HG03066 (cell line): ENCODE measurements at regions not wholly inside any gene's neighbourhood (a gene's known extent, or its start where the extent isn't known, plus 50 kb on each side); places are given as distances from the start of the nearest gene placed in this dataset.

Experiments used
- ATAC-seq: cut with Tn5 transposase; IDR thresholded peaks from one replicate; pipeline ENCODE4 v1.9.1; 2021; ENCODE audit warnings: low read depth; ENCODE audit not compliant: unreplicated experiment

DNA sequence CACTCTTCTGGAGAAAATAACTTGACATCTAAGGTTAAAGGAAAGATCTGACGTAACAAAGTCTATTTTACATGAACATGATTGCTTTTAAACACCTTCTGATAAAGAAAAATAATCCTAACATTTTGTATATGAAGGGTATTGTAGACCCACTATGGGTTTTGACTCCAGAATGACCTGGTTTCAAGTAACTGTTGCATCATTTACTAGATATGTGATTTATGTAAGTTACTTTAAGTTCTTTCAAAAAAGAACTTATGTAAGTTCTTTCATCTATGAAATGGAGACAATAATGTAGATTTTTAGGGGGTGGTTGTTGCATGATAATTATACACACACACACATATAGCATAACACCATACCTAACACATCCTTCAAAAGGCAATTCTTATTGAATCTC is 147.6 kb upstream of the MIR17HG start:
- ATAC-seq, result no peak

- no peak for ATAC-seq
These were observed 147.0 kb upstream of the MIR17HG start for GRCh38 chr13:91200486-91200885.

DNA sequence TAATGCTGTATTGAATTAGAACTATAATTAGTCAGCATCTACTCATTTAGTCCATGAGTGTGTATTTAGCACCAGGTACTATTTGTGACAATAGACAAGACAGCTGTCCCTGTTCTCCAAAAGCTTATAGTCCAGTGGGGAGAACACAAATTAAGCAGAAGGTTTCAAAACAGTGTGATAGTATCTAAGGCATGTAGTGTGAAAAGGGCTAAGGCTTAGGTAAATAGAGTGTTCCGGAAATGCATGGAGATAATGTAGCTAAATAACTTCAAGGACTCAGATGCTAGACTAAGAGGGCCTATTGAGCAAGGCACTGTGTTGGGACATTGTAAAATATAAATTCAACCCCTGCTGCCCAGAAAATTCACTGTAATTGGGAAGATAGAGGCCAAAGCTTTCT is 144.1 kb upstream of the MIR17HG start:
- ATAC-seq, result no peak

DNA sequence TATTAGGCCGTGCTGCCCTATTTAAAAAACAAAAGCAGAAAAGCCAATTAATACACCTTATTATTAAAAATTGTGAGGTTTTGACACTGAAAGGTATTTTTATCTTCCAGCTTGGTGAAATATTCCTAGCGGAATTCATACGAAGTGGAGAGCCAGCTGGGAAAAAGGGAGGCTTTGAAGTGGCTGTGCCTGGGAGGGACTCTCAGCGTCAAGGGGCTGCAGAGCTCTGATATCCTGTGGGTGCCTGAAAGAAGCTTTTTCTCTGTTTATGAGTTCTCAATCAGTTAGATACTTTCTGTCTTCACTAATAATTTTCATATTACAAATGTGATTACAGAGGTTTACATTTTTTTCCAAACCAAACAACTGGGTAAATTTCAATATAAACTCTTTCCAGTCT is 140.2 kb upstream of the MIR17HG start:
- ATAC-seq, result no peak

DNA sequence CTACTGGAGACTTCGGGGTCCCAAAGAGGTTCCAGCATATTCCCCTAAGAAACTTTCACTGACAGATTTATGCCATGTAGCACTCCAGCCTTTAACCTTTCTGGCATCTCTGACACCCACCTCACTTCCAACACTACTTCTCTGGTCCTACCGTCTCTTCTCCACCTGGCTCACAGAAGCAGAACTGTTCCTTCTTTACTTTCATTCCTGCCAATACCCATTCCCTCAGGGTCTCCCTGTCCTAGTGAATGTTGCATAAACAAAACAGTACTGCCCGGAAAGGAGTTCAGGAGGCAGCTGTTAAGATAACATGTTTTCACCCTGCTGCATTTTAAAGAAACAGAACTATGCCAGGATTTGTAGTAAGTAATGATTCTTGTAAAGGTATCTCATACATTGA is 136.0 kb upstream of the MIR17HG start:
- ATAC-seq, result no peak

DNA sequence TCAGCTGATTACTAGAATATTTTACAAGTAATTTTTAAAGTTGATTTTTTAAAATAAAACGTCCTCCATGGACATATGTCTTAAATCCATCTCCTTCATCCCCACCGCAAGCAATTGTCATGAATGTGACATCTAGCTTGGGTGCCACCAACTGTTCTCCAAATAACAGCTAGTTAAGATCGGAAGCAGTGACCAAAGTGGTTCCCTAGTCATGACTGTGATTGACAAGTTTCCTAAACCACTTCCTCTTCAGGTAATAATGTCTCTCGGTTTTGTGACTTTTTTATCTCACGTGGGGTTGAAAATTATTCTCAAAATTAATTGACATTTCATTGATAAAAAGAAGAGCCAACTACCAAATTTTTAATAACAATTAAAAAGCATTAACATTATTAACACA is 135.3 kb upstream of the MIR17HG start:
- no peak for ATAC-seq

GRCh38 chr13:91214031-91214430 is 133.5 kb upstream of the MIR17HG start:
- ATAC-seq, result no peak

DNA sequence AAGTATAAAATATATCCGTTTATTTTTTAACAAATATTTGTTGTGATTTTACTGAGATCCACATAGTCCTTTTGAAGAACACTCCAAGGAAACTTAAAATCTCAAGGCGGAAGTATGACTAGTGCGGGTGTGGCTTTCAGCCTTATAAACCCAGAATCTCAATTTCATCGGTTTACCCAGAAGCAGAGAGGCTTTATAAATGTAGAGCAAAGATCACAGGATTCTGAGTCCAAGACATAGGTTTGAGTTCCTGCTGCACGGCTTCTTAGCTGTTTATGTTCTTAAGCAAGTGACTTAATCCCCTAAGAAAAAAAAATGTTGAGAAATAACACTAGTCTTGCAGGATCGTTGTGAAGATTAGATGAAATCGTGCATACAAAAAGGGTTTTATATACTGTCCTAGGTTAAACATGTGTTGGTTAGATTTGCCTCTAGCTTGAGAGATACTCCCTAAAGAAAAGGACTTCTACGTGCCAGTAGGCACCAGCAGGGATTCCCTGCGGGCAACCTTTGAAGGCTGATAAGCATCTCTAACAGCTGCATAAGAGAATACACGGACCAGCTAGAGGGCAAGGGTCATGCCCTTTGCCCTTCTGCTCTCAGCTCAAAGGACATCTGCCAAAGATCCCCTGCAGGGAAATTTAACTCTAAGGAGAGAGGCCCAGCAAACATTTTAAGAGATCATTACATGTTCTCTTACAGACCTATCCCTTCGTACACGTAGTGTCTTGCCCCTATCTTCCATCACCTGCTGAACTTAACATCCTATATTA is 130.4 kb upstream of the MIR17HG start:
- no peak for ATAC-seq

- no peak for ATAC-seq
These were observed 128.3 kb upstream of the MIR17HG start for GRCh38 chr13:91219201-91219600.

DNA sequence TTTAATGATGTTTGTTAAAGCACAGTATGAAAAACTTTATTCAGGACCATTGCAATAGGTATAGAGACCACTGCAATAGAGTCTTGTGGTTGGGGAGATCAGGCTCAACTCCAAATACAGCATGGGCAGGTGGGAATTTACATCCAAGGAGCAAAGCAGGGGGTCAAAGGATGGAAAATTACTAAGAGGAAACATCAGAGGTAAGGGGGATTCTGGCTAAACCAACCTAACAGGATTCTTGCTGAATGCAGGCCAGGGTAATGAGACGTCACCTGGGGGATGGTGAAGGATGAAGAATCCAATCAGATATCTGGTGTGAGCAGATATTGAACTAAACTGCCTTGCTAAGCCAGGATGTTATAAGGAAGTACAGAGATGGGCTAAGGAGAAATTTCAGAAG is 126.6 kb upstream of the MIR17HG start:
- ATAC-seq, result no peak

DNA sequence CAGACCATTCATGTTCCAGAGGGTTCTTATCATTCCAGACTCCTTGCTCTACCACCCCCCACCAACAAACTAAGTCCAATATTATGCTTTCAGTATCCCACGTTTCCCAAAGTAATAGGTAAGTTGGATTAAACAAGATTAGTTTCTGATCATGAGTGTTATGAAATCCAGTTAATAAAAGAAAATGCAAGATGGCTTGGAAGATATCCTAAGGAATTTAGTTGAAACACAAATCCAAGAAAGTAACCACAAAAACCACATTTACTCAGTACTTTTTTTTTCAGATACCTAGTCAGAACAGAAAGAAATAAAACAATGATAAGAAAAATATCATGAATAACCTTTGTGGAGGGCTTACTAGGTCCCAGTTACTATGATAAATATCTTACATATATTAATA is 119.4 kb upstream of the MIR17HG start:
- no peak for ATAC-seq

DNA sequence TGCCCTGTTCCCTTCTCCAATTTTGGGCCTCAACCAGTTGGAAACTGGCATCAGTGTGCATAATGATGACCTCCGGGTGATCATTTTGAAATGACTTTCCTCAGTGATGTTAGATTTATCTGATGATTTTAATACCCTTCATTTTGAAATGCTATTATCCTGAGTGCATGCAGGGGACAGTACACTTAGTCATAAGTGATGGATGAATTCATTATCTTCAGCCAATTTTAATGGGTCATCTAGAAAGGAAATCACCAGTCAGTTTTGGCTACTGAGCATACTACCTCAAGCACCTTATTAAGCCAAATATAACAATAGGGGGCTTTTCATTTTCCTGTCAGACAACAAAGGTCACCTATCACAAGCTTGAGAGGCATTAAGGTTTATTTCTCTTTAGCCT is 118.5 kb upstream of the MIR17HG start:
- ATAC-seq, result no peak

DNA sequence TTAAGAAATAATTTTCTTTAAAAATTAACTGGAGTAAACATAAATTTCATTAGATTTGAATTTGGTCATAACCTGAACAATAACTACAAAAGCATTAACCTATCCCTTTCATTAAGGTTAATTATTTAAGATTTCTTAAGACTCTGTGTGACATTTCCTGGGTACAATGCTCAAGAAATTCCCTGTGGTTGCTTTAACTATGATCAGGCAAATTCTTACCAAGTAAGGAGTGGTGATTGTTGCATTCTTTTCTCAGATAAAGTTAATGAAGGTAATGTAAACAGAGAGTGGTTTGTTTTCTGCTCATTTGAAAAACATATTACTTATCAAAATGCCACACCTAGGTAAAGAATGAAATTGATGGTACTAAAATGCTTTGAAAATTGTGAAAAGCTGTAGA is 114.8 kb upstream of the MIR17HG start:
- ATAC-seq, result no peak

DNA sequence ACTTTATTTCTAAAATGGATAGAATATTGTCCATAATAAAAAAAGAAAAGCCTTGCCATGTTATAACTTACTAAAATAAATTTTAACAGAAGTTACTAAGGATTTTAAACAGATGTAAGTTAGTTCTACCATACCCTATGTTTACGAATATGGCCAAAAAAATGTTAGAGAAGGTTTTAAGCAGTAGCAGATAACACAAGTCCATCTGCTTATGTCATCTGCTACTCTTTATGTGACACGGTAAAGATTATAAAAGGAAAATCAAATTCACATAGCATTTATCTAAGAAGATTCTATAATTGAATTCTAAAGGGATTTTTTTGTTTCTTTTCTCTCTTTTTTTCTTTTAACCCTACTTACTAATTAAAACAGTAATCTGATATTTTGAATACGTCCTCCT is 114.2 kb upstream of the MIR17HG start:
- ATAC-seq, result no peak

DNA sequence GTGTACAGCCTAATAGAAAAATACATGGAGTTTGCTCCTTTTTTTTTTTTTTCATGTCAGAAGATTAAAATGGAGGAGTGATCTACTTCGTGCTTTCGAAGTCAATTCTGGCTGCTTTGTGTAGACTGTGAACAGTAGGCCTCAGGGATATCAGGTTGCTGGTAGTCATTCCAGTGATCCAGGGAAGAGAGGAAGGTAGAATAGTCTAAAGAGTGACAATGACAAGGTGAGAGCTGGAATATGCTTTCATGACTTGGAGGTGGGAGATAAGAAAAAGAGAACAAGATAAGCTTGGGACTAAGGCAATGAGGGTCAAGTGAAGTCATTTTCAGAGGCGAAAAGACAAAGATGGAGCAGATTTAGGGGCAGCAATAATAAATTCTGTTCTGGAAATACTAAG is 111.3 kb upstream of the MIR17HG start:
- ATAC-seq, result no peak

DNA sequence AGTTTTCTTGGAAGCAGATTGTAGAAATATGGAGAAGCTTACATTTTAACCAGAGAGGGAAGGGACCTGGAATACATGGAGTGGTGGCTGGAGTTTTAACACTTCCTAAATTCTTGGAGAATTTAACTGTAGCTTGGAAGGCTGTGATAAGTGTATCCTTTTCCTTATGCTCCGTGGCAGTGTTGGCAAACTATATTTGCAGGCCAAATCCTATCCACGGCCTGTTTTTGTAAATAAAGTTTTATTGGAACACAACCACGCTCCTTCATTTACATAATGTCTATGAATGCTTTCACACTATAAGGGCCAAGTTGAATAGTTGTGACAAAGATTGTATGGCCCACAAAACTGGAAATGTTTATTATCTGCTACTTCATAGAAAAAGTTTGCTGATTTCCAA is 110.6 kb upstream of the MIR17HG start:
- no peak for ATAC-seq

GRCh38 chr13:91238036-91238435 is 109.5 kb upstream of the MIR17HG start:
- ATAC-seq, result no peak

GRCh38 chr13:91240341-91240740 is 107.1 kb upstream of the MIR17HG start:
- no peak for ATAC-seq

DNA sequence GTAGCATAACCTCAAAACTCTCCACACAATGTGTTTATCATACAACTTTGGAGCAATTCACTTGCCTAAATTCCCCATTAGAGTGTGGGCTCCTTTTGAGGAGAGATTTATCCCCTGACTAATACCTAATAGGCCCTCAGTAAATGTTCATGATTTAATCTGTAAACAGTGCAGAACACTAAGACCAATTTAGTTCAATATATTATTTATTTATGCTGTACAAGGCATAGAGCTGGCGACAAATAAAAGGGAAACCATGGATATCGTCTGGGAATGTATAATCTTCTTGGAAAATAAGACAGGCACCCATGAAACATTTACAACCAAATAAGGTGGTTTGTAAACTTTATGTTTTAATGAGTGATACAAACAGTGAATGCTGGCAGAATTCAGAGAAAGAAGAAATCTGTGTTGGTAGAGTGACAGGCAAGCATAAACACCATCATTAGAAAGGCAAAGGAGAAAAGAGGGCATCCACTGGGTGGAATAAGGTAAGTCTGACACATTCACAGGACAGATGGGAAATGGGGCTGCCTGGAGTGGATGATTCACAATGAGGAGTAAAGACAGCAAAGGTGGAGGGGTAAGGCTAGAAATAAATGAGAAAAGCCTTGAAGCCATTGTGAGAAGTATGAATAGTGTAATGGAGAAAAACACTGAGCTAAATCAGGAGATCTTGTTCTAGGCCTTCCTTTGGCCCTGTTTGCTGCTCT is 106.1 kb upstream of the MIR17HG start:
- ATAC-seq, result no peak

DNA sequence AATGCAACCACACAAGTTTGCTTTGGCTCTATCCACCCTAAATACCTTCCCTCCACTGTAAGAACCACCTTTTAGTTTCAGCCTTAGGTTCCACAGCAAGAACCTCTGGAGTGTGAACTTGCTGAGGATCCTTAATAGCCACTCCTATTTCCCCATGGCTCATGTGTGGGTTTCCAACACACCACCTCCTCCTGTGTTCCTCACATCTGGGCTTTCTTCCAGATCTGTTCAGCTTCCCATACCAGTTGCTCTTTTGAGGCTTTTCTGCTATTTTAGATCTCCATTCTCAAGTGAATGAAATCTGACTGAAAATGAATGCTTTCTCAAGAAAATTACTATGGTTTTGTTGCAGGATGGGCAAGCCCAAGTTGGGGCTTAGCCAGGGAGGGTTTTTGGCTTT is 104.8 kb upstream of the MIR17HG start:
- no peak for ATAC-seq

DNA sequence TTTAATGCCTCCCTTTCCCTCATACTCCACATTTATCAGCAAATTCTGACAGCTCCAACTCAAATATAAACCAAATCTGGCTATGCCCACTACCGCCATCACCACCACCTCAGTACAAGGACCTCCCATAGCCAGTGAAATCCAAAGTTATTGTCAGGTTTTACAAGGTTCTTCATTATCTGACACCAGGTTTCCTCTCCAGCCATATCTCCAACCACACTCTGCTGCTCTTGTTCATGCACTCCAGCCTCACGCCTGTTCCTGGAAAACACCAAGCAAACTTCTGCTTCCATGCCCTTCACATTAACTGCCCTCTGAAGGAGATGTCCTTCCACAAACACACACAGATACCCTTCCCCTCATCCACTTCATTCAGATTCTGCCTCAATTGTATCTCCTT is 102.2 kb upstream of the MIR17HG start:
- no peak for ATAC-seq

- ATAC-seq, result no peak
These were observed 99.7 kb upstream of the MIR17HG start for GRCh38 chr13:91247768-91248167.
